IMR-90 (cell line): ENCODE measurements at regions not wholly inside any gene's neighbourhood (a gene's known extent, or its start where the extent isn't known, plus 50 kb on each side); places are given as distances from the start of the nearest gene placed in this dataset.
A peak's percentile ranks its signal among the peaks of the same experiment; 100 is the strongest.
"Not testable (repeated sequence)": the region's sequence is repeated elsewhere in the genome, so short reads cannot be mapped to it uniquely, and the experiment has no call there.

Experiments used
- ATAC-seq: fragments of 200-7000 bp; cut with Tn5 transposase; 2 replicates; pipeline ENCODE4 v1.9.1; 2020; ENCODE audit warnings: low read depth, mild to moderate bottlenecking, moderate library complexity
- BruUV-seq: library from RNA; stranded (reverse); fragments of 400-500 nt; replicated peaks from 2 replicates; lab custom pipeline; 2021; lab: Mats Ljungman, UMichigan
- CTCF ChIA-PET: fragments of 300-600 bp; formaldehyde crosslinking; extraction: SDS; loops from one replicate; lab custom pipeline; 2021; ENCODE audit warnings: antibody characterized with exemption; lab: Yijun Ruan, JAX
- POLR2A ChIA-PET: fragments of 300-600 bp; sonication (Branson Sonifier 250); formaldehyde crosslinking; loops from one replicate; lab custom pipeline; 2022; ENCODE audit warnings: antibody characterized with exemption; ENCODE audit not compliant: unreplicated experiment; lab: Charles Lee
- DNase-seq: peaks from one replicate; pipeline ENCODE4 v3.0.0; 2013
- H2AFZ ChIP-seq: replicated peaks from 2 replicates; pipeline ENCODE3; 2013; ENCODE audit warnings: low read length, mild to moderate bottlenecking; ENCODE audit not compliant: poor library complexity
- H2AK5ac ChIP-seq: 2 replicates; pipeline ENCODE4 v1.6.1; 2013; ENCODE audit warnings: low read depth, low read length, inconsistent platforms
- H2AK9ac ChIP-seq: replicated peaks from 2 replicates; pipeline ENCODE3; 2013; ENCODE audit warnings: mild to moderate bottlenecking, low read depth, low read length, moderate library complexity; ENCODE audit not compliant: poor library complexity
- H2BK120ac ChIP-seq: 2 replicates; pipeline ENCODE4 v1.6.1; 2013; ENCODE audit warnings: low read depth, low read length, inconsistent platforms
- H2BK15ac ChIP-seq: 3 replicates; pipeline ENCODE4 v1.6.1; 2013; ENCODE audit warnings: low read depth, low read length, inconsistent platforms
- H2BK20ac ChIP-seq: 2 replicates; pipeline ENCODE4 v1.6.1; 2013; ENCODE audit warnings: low read depth, mild to moderate bottlenecking, inconsistent platforms, low read length, moderate library complexity
- H2BK5ac ChIP-seq: 2 replicates; pipeline ENCODE4 v1.6.1; 2013; ENCODE audit warnings: mild to moderate bottlenecking, low read depth, low read length, inconsistent platforms; ENCODE audit not compliant: poor library complexity, severe bottlenecking
- H3K14ac ChIP-seq: replicated peaks from 2 replicates; pipeline ENCODE4 v1.6.1; 2013; ENCODE audit warnings: low read depth, low read length, inconsistent platforms
- H3K18ac ChIP-seq: 2 replicates; pipeline ENCODE4 v1.6.1; 2013; ENCODE audit warnings: low read depth, low read length, control low read depth
- H3K23ac ChIP-seq: 2 replicates; pipeline ENCODE4 v1.6.1; 2013; ENCODE audit warnings: low read depth, low read length, inconsistent platforms
- H3K27ac ChIP-seq: 2 replicates; pipeline ENCODE4 v1.5.1; 2013; ENCODE audit warnings: mild to moderate bottlenecking, control low read depth, low read length; ENCODE audit not compliant: insufficient read depth
- H3K27me3 ChIP-seq: 2 replicates; pipeline ENCODE4 v1.6.1; 2013; ENCODE audit warnings: low read length; ENCODE audit not compliant: control insufficient read depth, insufficient read depth
- H3K36me3 ChIP-seq: 2 replicates; pipeline ENCODE4 v1.6.1; 2013; ENCODE audit warnings: low read length, mixed read lengths; ENCODE audit not compliant: control insufficient read depth, insufficient read depth
- H3K4ac ChIP-seq: 2 replicates; pipeline ENCODE4 v1.6.1; 2013; ENCODE audit warnings: low read depth, low read length, inconsistent platforms
- H3K4me1 ChIP-seq: 2 replicates; pipeline ENCODE4 v1.6.1; 2013; ENCODE audit warnings: low read length, mixed read lengths; ENCODE audit not compliant: control insufficient read depth, insufficient read depth
- H3K4me2 ChIP-seq: 2 replicates; pipeline ENCODE4 v1.6.1; 2013; ENCODE audit warnings: low read depth, mild to moderate bottlenecking, control low read depth, low read length, moderate library complexity
- H3K4me3 ChIP-seq: 2 replicates; pipeline ENCODE4 v1.5.1; 2013; ENCODE audit warnings: low read depth, mild to moderate bottlenecking, control low read depth, low read length, moderate library complexity; ENCODE audit not compliant: insufficient read depth
- H3K56ac ChIP-seq: 2 replicates; pipeline ENCODE4 v1.6.1; 2013; ENCODE audit warnings: low read length, inconsistent platforms; ENCODE audit not compliant: insufficient read depth; ENCODE audit errors: extremely low read depth
- H3K79me1 ChIP-seq, 2 experiments: 2 replicates each; pipeline ENCODE4 v1.6.1; 2013; ENCODE audit warnings: low read length in 2 of 2, inconsistent platforms in 1 of 2, low read depth in 1 of 2
- H3K9ac ChIP-seq: 2 replicates; pipeline ENCODE4 v1.6.1; 2013; ENCODE audit warnings: low read depth, low read length, control low read depth
- H3K9me1 ChIP-seq: 2 replicates; pipeline ENCODE4 v1.6.1; 2013; ENCODE audit warnings: low read length, inconsistent platforms; ENCODE audit not compliant: insufficient read depth
- H3K9me3 ChIP-seq: 2 replicates; pipeline ENCODE4 v1.6.1; 2013; ENCODE audit warnings: low read length; ENCODE audit not compliant: control insufficient read depth, insufficient read depth
- H4K20me1 ChIP-seq: 2 replicates; pipeline ENCODE4 v1.6.1; 2013; ENCODE audit warnings: low read length, inconsistent platforms; ENCODE audit not compliant: insufficient read depth
- H4K5ac ChIP-seq: 2 replicates; pipeline ENCODE4 v1.6.1; 2013; ENCODE audit warnings: mild to moderate bottlenecking, low read depth, low read length, control low read depth
- H4K8ac ChIP-seq, 2 experiments: 2 replicates each; pipeline ENCODE4 v1.6.1; 2013; ENCODE audit warnings: low read depth in 2 of 2, low read length in 2 of 2, control low read depth in 1 of 2, inconsistent platforms in 1 of 2
- H4K91ac ChIP-seq: 2 replicates; pipeline ENCODE4 v1.6.1; 2013; ENCODE audit warnings: low read depth, low read length, inconsistent platforms; ENCODE audit not compliant: insufficient read depth
- CEBPB ChIP-seq: IDR thresholded peaks from 2 replicates; pipeline ENCODE4 v1.6.1; 2012; ENCODE audit warnings: low read depth, low read length, improper control_type of control experiment
- CTCF ChIP-seq: conservative IDR thresholded peaks from 2 replicates; pipeline ENCODE4 v1.5.1; 2012; ENCODE audit warnings: mild to moderate bottlenecking, low read depth, low read length, improper control_type of control experiment
- WGBS, 2 experiments: methylation state at CpG; one replicate each; pipeline versions ENCODE4 v1.1.5 to v1.1.7; 2013; ENCODE audit warnings: missing lambda C conversion rate in 2 of 2; ENCODE audit not compliant: insufficient read length in 1 of 2; ENCODE audit errors: extremely low coverage in 2 of 2; 5-methylcytosine and 5-hydroxymethylcytosine counted together
- dilution Hi-C: fragments of 300-500 bp; cut with HindIII; formaldehyde crosslinking; loops from one replicate; pipeline ENCODE4 v1.14.3; 2018; ENCODE audit warnings: low sequenced_read_pairs; ENCODE audit not compliant: unreplicated experiment
- in situ Hi-C: fragments of 300-500 bp; cut with MboI; formaldehyde crosslinking; loops from 3 replicates; pipeline ENCODE4 v1.14.3; 2019; ENCODE audit warnings: low sequenced_read_pairs, inconsistent platforms, mixed read lengths
- intact Hi-C: fragments of 100-400 bp; cut with micrococcal nuclease; formaldehyde crosslinking; loops from 2 replicates; pipeline ENCODE4 v1.10.0; 2022

GRCh38 chr4:176622251-176622948 is 170.3 kb downstream of the VEGFC start:
- ChIA-PET POLR2A (no interaction called here), CTCF (no interaction called here)
- H4K8ac ChIP-seq = no peak overlapping the region
- H3K56ac ChIP-seq = no peak overlapping the region
- H3K4ac ChIP-seq = no peak overlapping the region
- no peaks in the 10 kb centered on the region for H3K9me3 ChIP-seq
- H2AK5ac ChIP-seq = no peak overlapping the region
- intact Hi-C loops = no loop called here
- DNase-seq (peak; percentile 81), ATAC-seq (peak; percentile 84)
- dilution Hi-C loops = no loop called here
- H3K9me1 ChIP-seq = no peaks in the 10 kb centered on the region
- no peaks in the 10 kb centered on the region for H3K36me3 ChIP-seq
- TF ChIP-seq CEBPB = peak; percentile 96
- no peak for TF ChIP-seq CTCF
- no peak overlapping the region for H3K4me3 ChIP-seq
- H3K14ac ChIP-seq = no peak overlapping the region
- no peaks in the 10 kb centered on the region for H3K79me1 ChIP-seq
- H2BK20ac ChIP-seq = no peak overlapping the region
- no peak overlapping the region for H2BK15ac ChIP-seq
- H3K4me1 ChIP-seq = peaks cover 2% of the 10 kb centered on the region
- no peak overlapping the region; the same call in 1 of the 2 replicates for H3K18ac ChIP-seq
- no peaks in the 10 kb centered on the region for H4K20me1 ChIP-seq
- H3K27me3 ChIP-seq = no peaks in the 10 kb centered on the region; the same call in 1 of the 2 replicates
- BruUV-seq = no TSS peak
- no peak overlapping the region for H4K5ac ChIP-seq
- no peak overlapping the region for H3K27ac ChIP-seq
- H4K91ac ChIP-seq = no peak overlapping the region
- H2BK5ac ChIP-seq = no peak overlapping the region
- peak overlapping the region; percentile 52; the same call in 1 of the 2 replicates for H3K4me2 ChIP-seq
- no peak overlapping the region for H2AFZ ChIP-seq
- H2BK120ac ChIP-seq = no peak overlapping the region
- H3K23ac ChIP-seq = no peak overlapping the region
- in situ Hi-C loops = no loop called here
- no CpG with 5 or more reads among the region's 2 CpGs for WGBS, 2 experiments
- H2AK9ac ChIP-seq = no peak overlapping the region
- no peak overlapping the region for H3K9ac ChIP-seq

- H4K91ac ChIP-seq, H3K9me1 ChIP-seq, ATAC-seq, H3K4me2 ChIP-seq, H3K4ac ChIP-seq, H4K5ac ChIP-seq, H2BK20ac ChIP-seq, H4K8ac ChIP-seq, H3K4me1 ChIP-seq, H2AK5ac ChIP-seq, H3K9me3 ChIP-seq, H4K20me1 ChIP-seq, H2BK15ac ChIP-seq, CTCF ChIA-PET, POLR2A ChIA-PET, H2AK9ac ChIP-seq, H3K4me3 ChIP-seq, in situ Hi-C loops, dilution Hi-C loops, H3K14ac ChIP-seq, H3K36me3 ChIP-seq, H3K27me3 ChIP-seq, DNase-seq, H3K9ac ChIP-seq, H3K23ac ChIP-seq, H3K56ac ChIP-seq, H2BK120ac ChIP-seq, intact Hi-C loops, H3K27ac ChIP-seq, H2BK5ac ChIP-seq, H3K79me1 ChIP-seq, BruUV-seq, H2AFZ ChIP-seq, H3K18ac ChIP-seq: not testable (repeated sequence)
- WGBS, 2 experiments = 97% methylated on average over 10 of the region's 37 CpGs; no CpG with 5 or more reads in 1 of the 2 experiments
Measured at GRCh38 chr4:176624983-176625610, 167.6 kb downstream of the VEGFC start.
